ENCODE measurements at regions not wholly inside any gene's neighbourhood (a gene's known extent, or its start where the extent isn't known, plus 50 kb on each side); places are given as distances from the start of the nearest gene placed in this dataset.

GRCh38 chr2:226223704-226224103, 575.9 kb downstream of the IRS1 start:
- TF ChIP-seq CTCF (IDR thresholded peaks at IDR 0.05; ENCODE audit: low read depth, low read length, missing input control) (no peak), MAX (IDR thresholded peaks at IDR 0.05) (no peak), FOXA1 (IDR thresholded peaks at IDR 0.05) (no peak), EGR1 (IDR thresholded peaks at IDR 0.05; ENCODE audit: low read depth in 2 of 2) (no peak), RAD21 (IDR thresholded peaks at IDR 0.05) (no peak), TAF1 (conservative IDR thresholded peaks at IDR 0.05) (no peak)

Measured in liver (tissue), 3 donors.